Astrocyte of the cerebellum (primary cell): ENCODE measurements at regions not wholly inside any gene's neighbourhood (a gene's known extent, or its start where the extent isn't known, plus 50 kb on each side); places are given as distances from the start of the nearest gene placed in this dataset.

Experiments used
- DNase-seq: peaks from one replicate; pipeline ENCODE4 v3.0.0-alpha.2; 2011; ENCODE audit warnings: low read depth
- H3K4me3 ChIP-seq: 2 replicates; pipeline ENCODE4 v1.5.1; 2011; ENCODE audit warnings: mild to moderate bottlenecking, low read depth, low read length, moderate library complexity
- CTCF ChIP-seq: IDR thresholded peaks from 2 replicates; pipeline ENCODE4 v1.5.1; 2012; ENCODE audit warnings: low read length, low read depth, moderate library complexity, mild to moderate bottlenecking; ENCODE audit errors: missing control alignments
- in situ Hi-C: cut with HindIII; loops from 2 replicates; pipeline ENCODE4 v1.10.0; 2017; ENCODE audit warnings: low sequenced_read_pairs

GRCh38 chr13:108375034-108375433, 105.5 kb downstream of the TNFSF13B start:
- H3K4me3 ChIP-seq = no peak overlapping the region
- no peak for TF ChIP-seq CTCF
- DNase-seq = no peak
- in situ Hi-C loops = no loop called here

- no peak for DNase-seq
- H3K4me3 ChIP-seq = no peak overlapping the region
- TF ChIP-seq CTCF = no peak
- in situ Hi-C loops = no loop called here
Observed at GRCh38 chr13:108375772-108376171, 106.3 kb downstream of the TNFSF13B start.

- H3K4me3 ChIP-seq = no peak overlapping the region
- no peak for TF ChIP-seq CTCF
- in situ Hi-C loops = no loop called here
- DNase-seq = no peak
Observed at GRCh38 chr13:108376308-108376707, 106.8 kb downstream of the TNFSF13B start.

GRCh38 chr13:108377646-108378206, 108.2 kb downstream of the TNFSF13B start:
- DNase-seq = no peak
- TF ChIP-seq CTCF = no peak
- no peak overlapping the region for H3K4me3 ChIP-seq
- in situ Hi-C loops = no loop called here

- no peak for DNase-seq
- in situ Hi-C loops = no loop called here
- TF ChIP-seq CTCF = no peak
- no peak overlapping the region for H3K4me3 ChIP-seq
Observed at GRCh38 chr13:108383667-108384066, 114.1 kb downstream of the TNFSF13B start.

GRCh38 chr13:108387156-108387555, 117.6 kb downstream of the TNFSF13B start:
- no peak for TF ChIP-seq CTCF
- no peak overlapping the region for H3K4me3 ChIP-seq
- in situ Hi-C loops = no loop called here
- no peak for DNase-seq

- no peak for DNase-seq
- no peak for TF ChIP-seq CTCF
- H3K4me3 ChIP-seq = no peak overlapping the region
- in situ Hi-C loops = no loop called here
Observed at GRCh38 chr13:108402850-108403249, 133.3 kb downstream of the TNFSF13B start.
